ENCODE measurements at regions not wholly inside any gene's neighbourhood (a gene's known extent, or its start where the extent isn't known, plus 50 kb on each side); places are given as distances from the start of the nearest gene placed in this dataset.

DNA sequence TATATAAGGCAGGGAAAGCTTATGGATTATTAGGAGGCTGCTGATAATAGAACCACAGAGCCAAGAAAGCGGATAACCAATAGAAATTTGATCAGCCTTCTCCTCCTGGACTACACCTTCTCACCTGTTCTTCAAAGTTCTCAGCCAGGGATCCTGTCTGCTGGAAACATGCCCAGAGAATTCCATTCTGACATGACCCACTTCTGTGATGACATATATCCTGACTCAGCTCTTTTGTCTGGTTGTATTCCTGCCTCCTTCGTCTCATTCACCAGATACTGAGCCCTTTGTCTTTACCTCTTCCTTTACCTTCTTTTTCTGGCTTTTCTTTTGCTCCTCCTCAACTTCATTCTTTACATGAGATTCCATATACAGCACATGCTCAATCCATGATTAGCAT, 576.1 kb downstream of the CDH11 start:
- no peak overlapping the region for H2AFZ ChIP-seq (ENCODE audit: control insufficient read depth, low read length)
- DNase-seq (ENCODE audit: low read depth, low spot score) (no peak), FAIRE-seq (no peak)
- no peak for TF ChIP-seq EZH2 (IDR thresholded peaks at IDR 0.05; ENCODE audit: low read length)
- TF ChIP-seq CTCF (optimal IDR thresholded peaks at IDR 0.05 in 1 of 3, IDR thresholded peaks at IDR 0.05 in 1 of 3, conservative IDR thresholded peaks at IDR 0.05 in 1 of 3; ENCODE audit: extremely low read depth in 1 of 3, insufficient read depth in 2 of 3, low read length in 3 of 3): no peak
- no peaks in the 10 kb centered on the region for H4K20me1 ChIP-seq (ENCODE audit: control insufficient read depth, extremely low read depth, insufficient read depth, low read length)
- H3K36me3 ChIP-seq (ENCODE audit: control insufficient read depth in 2 of 2, extremely low read depth in 1 of 2, insufficient read depth in 2 of 2, low read length in 2 of 2): no peaks in the 10 kb centered on the region
- H3K4me1 ChIP-seq (ENCODE audit: control insufficient read depth, extremely low read depth, insufficient read depth, low read length): no peaks in the 10 kb centered on the region
- no peak overlapping the region for H3K4me3 ChIP-seq (ENCODE audit: control insufficient read depth in 2 of 3, extremely low read depth in 1 of 3, insufficient read depth in 2 of 3, low read depth in 1 of 3, low read length in 3 of 3)
- no peaks in the 10 kb centered on the region for H3K27me3 ChIP-seq (ENCODE audit: control insufficient read depth, extremely low read depth, insufficient read depth, low read length)
- dilution Hi-C loops (cut with MboI; ENCODE audit: extremely low pct_ligation_motif_present, low sequenced_read_pairs): no loop called here
- H3K79me2 ChIP-seq (ENCODE audit: control insufficient read depth, insufficient read depth, low read length): no peaks in the 10 kb centered on the region
- no peak overlapping the region for H3K4me2 ChIP-seq (ENCODE audit: control insufficient read depth, extremely low read depth, insufficient read depth, low read depth, low read length)
- no peaks in the 10 kb centered on the region for H3K9me1 ChIP-seq (ENCODE audit: control insufficient read depth, extremely low read depth, insufficient read depth, low read length)
- no peak overlapping the region for H3K9ac ChIP-seq (ENCODE audit: control insufficient read depth, extremely low read depth, insufficient read depth, low read length)
- no peaks in the 10 kb centered on the region for H3K9me3 ChIP-seq (ENCODE audit: control insufficient read depth, low read depth, low read length)
- H3K27ac ChIP-seq (ENCODE audit: control insufficient read depth, insufficient read depth, low read length): no peak overlapping the region

DNA sequence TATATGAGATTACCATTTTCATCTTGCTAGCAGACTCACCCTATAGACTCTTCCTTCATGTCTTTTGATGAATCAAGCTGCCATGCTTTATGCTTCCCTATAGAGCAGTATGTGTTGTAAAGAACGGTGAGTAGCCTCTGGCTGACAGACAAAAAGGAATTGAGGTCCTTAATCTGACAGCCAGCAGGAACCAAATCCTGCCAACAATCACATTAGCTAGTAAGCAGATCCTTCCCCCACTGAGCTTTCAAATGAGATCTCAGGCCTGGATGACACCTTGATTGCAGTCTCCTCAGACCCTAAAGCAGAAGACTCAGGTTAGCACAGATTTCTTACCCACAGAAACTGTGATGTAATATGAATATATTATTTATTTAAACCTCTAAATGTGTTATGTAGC, 577.0 kb downstream of the CDH11 start:
- H4K20me1 ChIP-seq (ENCODE audit: control insufficient read depth, extremely low read depth, insufficient read depth, low read length): no peaks in the 10 kb centered on the region
- no peaks in the 10 kb centered on the region for H3K4me1 ChIP-seq (ENCODE audit: control insufficient read depth, extremely low read depth, insufficient read depth, low read length)
- H3K79me2 ChIP-seq (ENCODE audit: control insufficient read depth, insufficient read depth, low read length): no peaks in the 10 kb centered on the region
- H3K36me3 ChIP-seq (ENCODE audit: control insufficient read depth in 2 of 2, extremely low read depth in 1 of 2, insufficient read depth in 2 of 2, low read length in 2 of 2): no peaks in the 10 kb centered on the region
- no peak overlapping the region for H3K27ac ChIP-seq (ENCODE audit: control insufficient read depth, insufficient read depth, low read length)
- dilution Hi-C loops (cut with MboI; ENCODE audit: extremely low pct_ligation_motif_present, low sequenced_read_pairs): no loop called here
- no peak overlapping the region for H3K9ac ChIP-seq (ENCODE audit: control insufficient read depth, extremely low read depth, insufficient read depth, low read length)
- TF ChIP-seq CTCF (optimal IDR thresholded peaks at IDR 0.05 in 1 of 3, IDR thresholded peaks at IDR 0.05 in 1 of 3, conservative IDR thresholded peaks at IDR 0.05 in 1 of 3; ENCODE audit: extremely low read depth in 1 of 3, insufficient read depth in 2 of 3, low read length in 3 of 3) (no peak), EZH2 (IDR thresholded peaks at IDR 0.05; ENCODE audit: low read length) (no peak)
- FAIRE-seq: no peak
- no peaks in the 10 kb centered on the region for H3K27me3 ChIP-seq (ENCODE audit: control insufficient read depth, extremely low read depth, insufficient read depth, low read length)
- H3K4me3 ChIP-seq (ENCODE audit: control insufficient read depth in 2 of 3, extremely low read depth in 1 of 3, insufficient read depth in 2 of 3, low read depth in 1 of 3, low read length in 3 of 3): no peak overlapping the region
- H3K9me1 ChIP-seq (ENCODE audit: control insufficient read depth, extremely low read depth, insufficient read depth, low read length): no peaks in the 10 kb centered on the region
- H3K9me3 ChIP-seq (ENCODE audit: control insufficient read depth, low read depth, low read length): no peaks in the 10 kb centered on the region
- H3K4me2 ChIP-seq (ENCODE audit: control insufficient read depth, extremely low read depth, insufficient read depth, low read depth, low read length): no peak overlapping the region
- DNase-seq (ENCODE audit: low read depth, low spot score): no peak
- H2AFZ ChIP-seq (ENCODE audit: control insufficient read depth, low read length): no peak overlapping the region

All from keratinocyte (primary cell).